Hematopoietic multipotent progenitor cell treated with erythropoietin and hydrocortisone succinate and interleukin-3 and kit ligand, for 8 days (in vitro differentiated cells): ENCODE measurements at regions not wholly inside any gene's neighbourhood (a gene's known extent, or its start where the extent isn't known, plus 50 kb on each side); places are given as distances from the start of the nearest gene placed in this dataset.

Experiments
- DNase-seq: peaks from one replicate; pipeline ENCODE4 v3.0.0-alpha.2; 2015

GRCh38 chr5:56288873-56289601 lies 55.9 kb upstream of the ANKRD55 start:
- peak; percentile 92 for DNase-seq

GRCh38 chr5:56286015-56286884 lies 53.1 kb upstream of the ANKRD55 start:
- DNase-seq, result no peak

- no peak for DNase-seq
These were observed 49.8 kb upstream of the ANKRD55 start for GRCh38 chr5:56282951-56283350.
